ENCODE measurements at regions not wholly inside any gene's neighbourhood (a gene's known extent, or its start where the extent isn't known, plus 50 kb on each side); places are given as distances from the start of the nearest gene placed in this dataset.
"Not testable (repeated sequence)": the region's sequence is repeated elsewhere in the genome, so short reads cannot be mapped to it uniquely, and the experiment has no call there.

GRCh38 chr17:53012364-53012763, 810.4 kb upstream of the KIF2B start:
- DNase-seq: no peak

GRCh38 chr17:53006006-53006405, 816.7 kb upstream of the KIF2B start:
- DNase-seq: no peak

GRCh38 chr17:53004902-53005301, 817.8 kb upstream of the KIF2B start:
- no peak for DNase-seq

GRCh38 chr17:52995881-52996280, 826.8 kb upstream of the KIF2B start:
- no peak for DNase-seq

GRCh38 chr17:52995147-52995546, 827.6 kb upstream of the KIF2B start:
- no peak for DNase-seq

- no peak for DNase-seq
These were observed 827.6 kb upstream of the CA10 start for GRCh38 chr17:52986056-52986662.

GRCh38 chr17:52982331-52982730, 823.8 kb upstream of the CA10 start:
- no peak for DNase-seq

- no peak for DNase-seq
These were observed 821.4 kb upstream of the CA10 start for GRCh38 chr17:52979921-52980320.

GRCh38 chr17:52965856-52966255, 807.3 kb upstream of the CA10 start:
- DNase-seq: no peak

- DNase-seq: not testable (repeated sequence)
These were observed 803.2 kb upstream of the CA10 start for GRCh38 chr17:52961751-52962150.

- no peak for DNase-seq
These were observed 798.9 kb upstream of the CA10 start for GRCh38 chr17:52957411-52957810.

GRCh38 chr17:52947418-52947817, 788.9 kb upstream of the CA10 start:
- no peak for DNase-seq

GRCh38 chr17:52938623-52939230, 780.2 kb upstream of the CA10 start:
- no peak for DNase-seq

- DNase-seq: no peak
These were observed 772.1 kb upstream of the CA10 start for GRCh38 chr17:52930581-52930980.

- DNase-seq: no peak
These were observed 771.6 kb upstream of the CA10 start for GRCh38 chr17:52930145-52930544.

GRCh38 chr17:52923658-52924057, 765.1 kb upstream of the CA10 start:
- no peak for DNase-seq

GRCh38 chr17:52899235-52899634, 740.7 kb upstream of the CA10 start:
- no peak for DNase-seq

GRCh38 chr17:52895272-52895671, 736.8 kb upstream of the CA10 start:
- no peak for DNase-seq

GRCh38 chr17:52892334-52892733, 733.8 kb upstream of the CA10 start:
- no peak for DNase-seq

GRCh38 chr17:52885882-52886281, 727.4 kb upstream of the CA10 start:
- no peak for DNase-seq

GRCh38 chr17:52883907-52884491, 725.5 kb upstream of the CA10 start:
- DNase-seq: not testable (repeated sequence)

- not testable (repeated sequence) for DNase-seq
These were observed 688.3 kb upstream of the CA10 start for GRCh38 chr17:52846767-52847166.

GRCh38 chr17:52841971-52842370, 683.5 kb upstream of the CA10 start:
- DNase-seq: no peak

- DNase-seq: no peak
These were observed 679.0 kb upstream of the CA10 start for GRCh38 chr17:52837492-52837891.

- DNase-seq: no peak
These were observed 673.0 kb upstream of the CA10 start for GRCh38 chr17:52831536-52831935.

Data from bone marrow (tissue), 2 donors.